HuH-7.5 (cell line): ENCODE measurements at regions not wholly inside any gene's neighbourhood (a gene's known extent, or its start where the extent isn't known, plus 50 kb on each side); places are given as distances from the start of the nearest gene placed in this dataset.
"Not testable (repeated sequence)": the region's sequence is repeated elsewhere in the genome, so short reads cannot be mapped to it uniquely, and the experiment has no call there.

Source experiments
- DNase-seq: peaks from one replicate; pipeline ENCODE4 v3.0.0; 2011; ENCODE audit warnings: low spot score

- no peak for DNase-seq
These were observed 512.4 kb upstream of the CHD1 start for GRCh38 chr5:99441235-99441634.

GRCh38 chr5:99438619-99439018 is 509.8 kb upstream of the CHD1 start:
- peak; percentile 7 for DNase-seq

GRCh38 chr5:99437986-99438385 is 509.2 kb upstream of the CHD1 start:
- no peak for DNase-seq

- DNase-seq = not testable (repeated sequence)
These were observed 494.6 kb upstream of the CHD1 start for GRCh38 chr5:99423396-99423795.

- not testable (repeated sequence) for DNase-seq
These were observed 489.8 kb upstream of the CHD1 start for GRCh38 chr5:99418640-99419039.

- DNase-seq = not testable (repeated sequence)
These were observed 481.6 kb upstream of the CHD1 start for GRCh38 chr5:99410386-99410785.

- DNase-seq = not testable (repeated sequence)
These were observed 476.0 kb upstream of the CHD1 start for GRCh38 chr5:99404764-99405302.

- not testable (repeated sequence) for DNase-seq
These were observed 471.8 kb upstream of the CHD1 start for GRCh38 chr5:99400571-99400970.

- no peak for DNase-seq
These were observed 470.2 kb upstream of the CHD1 start for GRCh38 chr5:99398976-99399375.

GRCh38 chr5:99386406-99387077 is 457.7 kb upstream of the CHD1 start:
- DNase-seq = no peak

GRCh38 chr5:99379187-99379586 is 450.4 kb upstream of the CHD1 start:
- no peak for DNase-seq

GRCh38 chr5:99378443-99378842 is 449.6 kb upstream of the CHD1 start:
- no peak for DNase-seq

- no peak for DNase-seq
These were observed 441.2 kb upstream of the CHD1 start for GRCh38 chr5:99369797-99370593.

GRCh38 chr5:99368726-99369125 is 439.9 kb upstream of the CHD1 start:
- DNase-seq = no peak

- no peak for DNase-seq
These were observed 427.1 kb upstream of the CHD1 start for GRCh38 chr5:99355881-99356280.

- no peak for DNase-seq
These were observed 421.0 kb upstream of the CHD1 start for GRCh38 chr5:99349787-99350186.

- DNase-seq = no peak
These were observed 419.8 kb upstream of the CHD1 start for GRCh38 chr5:99348597-99348996.

- DNase-seq = not testable (repeated sequence)
These were observed 411.0 kb upstream of the CHD1 start for GRCh38 chr5:99339758-99340157.

GRCh38 chr5:99334936-99335335 is 406.1 kb upstream of the CHD1 start:
- no peak for DNase-seq

GRCh38 chr5:99331061-99331460 is 402.3 kb upstream of the CHD1 start:
- DNase-seq = no peak

GRCh38 chr5:99320436-99320835 is 391.6 kb upstream of the CHD1 start:
- no peak for DNase-seq

GRCh38 chr5:99317136-99317535 is 388.3 kb upstream of the CHD1 start:
- no peak for DNase-seq

- no peak for DNase-seq
These were observed 387.7 kb upstream of the CHD1 start for GRCh38 chr5:99316484-99316883.
